GM21528 (cell line): ENCODE measurements at regions not wholly inside any gene's neighbourhood (a gene's known extent, or its start where the extent isn't known, plus 50 kb on each side); places are given as distances from the start of the nearest gene placed in this dataset.
"Not testable (repeated sequence)": the region's sequence is repeated elsewhere in the genome, so short reads cannot be mapped to it uniquely, and the experiment has no call there.

Experiments used
- ATAC-seq: cut with Tn5 transposase; IDR thresholded peaks from one replicate; pipeline ENCODE4 v1.9.1; 2021; ENCODE audit warnings: mild to moderate bottlenecking, moderate library complexity; ENCODE audit not compliant: unreplicated experiment, low FRiP score

GRCh38 chr14:57150449-57150848 lies 118.3 kb downstream of the EXOC5 start:
- ATAC-seq, result no peak

GRCh38 chr14:57139173-57139572 lies 129.5 kb downstream of the EXOC5 start:
- ATAC-seq, result no peak

GRCh38 chr14:57136669-57137328 lies 131.9 kb downstream of the EXOC5 start:
- ATAC-seq, result no peak

- not testable (repeated sequence) for ATAC-seq
Measured at GRCh38 chr14:57127809-57128208, 140.9 kb downstream of the EXOC5 start.

GRCh38 chr14:57122129-57122528 lies 146.6 kb downstream of the EXOC5 start:
- ATAC-seq, result no peak

GRCh38 chr14:57112072-57112807 lies 156.5 kb downstream of the EXOC5 start:
- ATAC-seq, result not testable (repeated sequence)

GRCh38 chr14:57110411-57110810 lies 158.3 kb downstream of the EXOC5 start:
- ATAC-seq, result not testable (repeated sequence)

- no peak for ATAC-seq
Measured at GRCh38 chr14:57091030-57091608, 177.6 kb downstream of the EXOC5 start.

- ATAC-seq, result no peak
Measured at GRCh38 chr14:57089901-57090300, 178.8 kb downstream of the EXOC5 start.

- ATAC-seq, result no peak
Measured at GRCh38 chr14:57087841-57088240, 180.9 kb downstream of the EXOC5 start.

- ATAC-seq, result no peak
Measured at GRCh38 chr14:57086271-57087162, 182.2 kb downstream of the EXOC5 start.

GRCh38 chr14:57085801-57086200 lies 182.9 kb downstream of the EXOC5 start:
- no peak for ATAC-seq

- ATAC-seq, result no peak
Measured at GRCh38 chr14:57085043-57085442, 183.7 kb downstream of the EXOC5 start.

- ATAC-seq, result no peak
Measured at GRCh38 chr14:57080691-57081090, 188.0 kb downstream of the EXOC5 start.

- ATAC-seq, result no peak
Measured at GRCh38 chr14:57078054-57078453, 190.7 kb downstream of the EXOC5 start.

- ATAC-seq, result no peak
Measured at GRCh38 chr14:57073986-57074385, 194.7 kb downstream of the EXOC5 start.

GRCh38 chr14:57071639-57072038 lies 197.1 kb downstream of the EXOC5 start:
- no peak for ATAC-seq

GRCh38 chr14:57069702-57070101 lies 199.0 kb downstream of the EXOC5 start:
- no peak for ATAC-seq

GRCh38 chr14:57068511-57068910 lies 200.2 kb downstream of the EXOC5 start:
- ATAC-seq, result no peak

- peak; percentile 57 for ATAC-seq
Measured at GRCh38 chr14:57066887-57067513, 201.7 kb downstream of the EXOC5 start.
